K562 (cell line): ENCODE measurements at regions not wholly inside any gene's neighbourhood (a gene's known extent, or its start where the extent isn't known, plus 50 kb on each side); places are given as distances from the start of the nearest gene placed in this dataset.

ENCODE experiments used
- ATAC-seq: fragments of 200-7000 bp; cut with Tn5 transposase; 3 replicates; pipeline ENCODE4 v1.9.1; 2020; ENCODE audit warnings: moderate library complexity
- BruUV-seq: library from RNA; stranded (reverse); fragments of 400-500 nt; replicated peaks from 2 replicates; lab custom pipeline; 2021; lab: Mats Ljungman, UMichigan
- CTCF ChIA-PET: fragments of 300-600 bp; formaldehyde crosslinking; extraction: SDS; loops from one replicate; lab custom pipeline; 2021; ENCODE audit warnings: low intra/inter-chr PET ratio; lab: Yijun Ruan, JAX
- POLR2A ChIA-PET: fragments of 300-600, 350-650 bp; sonication (Branson Sonifier 250); formaldehyde crosslinking; extraction: SDS; loops from one replicate; lab custom pipeline; 2021; ENCODE audit warnings: antibody characterized with exemption, inconsistent platforms; lab: Yijun Ruan, JAX
- DNase-seq, 4 experiments: peaks; one replicate each; pipeline versions ENCODE4 v3.0.0 to v3.0.0-alpha.2; 2011 to 2018; ENCODE audit warnings: low spot score in 3 of 4, mixed read lengths in 3 of 4; ENCODE audit errors: extremely low read depth in 1 of 4
- FAIRE-seq: peaks from 2 replicates; lab custom pipeline; 2011; peaks lifted over from hg19 to GRCh38; lab: Jason Lieb, UNC
- H2AFZ ChIP-seq: 2 replicates; pipeline ENCODE4 v1.6.0; 2011; ENCODE audit warnings: low read depth, low read length, control low read depth, inconsistent platforms
- H3K27ac ChIP-seq: fragments of 200-600 bp; 3 replicates; pipeline ENCODE4 v1.8.0; 2011; ENCODE audit warnings: low read depth, mild to moderate bottlenecking, control low read depth, inconsistent platforms, low read length, moderate library complexity, mixed read lengths; ENCODE audit errors: extremely low read depth
- H3K27me3 ChIP-seq, 2 experiments: fragments of 300-600 bp in 1 of 2; 2 replicates in 1 of 2; 3 replicates in 1 of 2; pipeline versions ENCODE4 v1.6.0 to v1.8.0; 2011; ENCODE audit warnings: inconsistent platforms in 2 of 2, low read length in 2 of 2, mild to moderate bottlenecking in 1 of 2, mixed read lengths in 1 of 2, moderate library complexity in 1 of 2; ENCODE audit not compliant: control insufficient read depth in 2 of 2, insufficient read depth in 2 of 2
- H3K36me3 ChIP-seq: fragments of 300-600 bp; 3 replicates; pipeline ENCODE4 v1.8.0; 2011; ENCODE audit warnings: mild to moderate bottlenecking, low read length, inconsistent platforms; ENCODE audit not compliant: control insufficient read depth, insufficient read depth
- H3K4me1 ChIP-seq, 2 experiments: fragments of 200-600 bp in 1 of 2; replicated peaks in 1 of 2; 2 replicates in 1 of 2; 3 replicates in 1 of 2; pipeline versions ENCODE4 v1.5.1 to v1.8.0; 2011; ENCODE audit warnings: inconsistent platforms in 2 of 2, low read length in 2 of 2, mild to moderate bottlenecking in 1 of 2, mixed read lengths in 1 of 2, moderate library complexity in 1 of 2; ENCODE audit not compliant: control insufficient read depth in 2 of 2, insufficient read depth in 2 of 2
- H3K4me2 ChIP-seq: 2 replicates; pipeline ENCODE4 v1.6.1; 2011; ENCODE audit warnings: low read length, control low read depth, inconsistent platforms, mixed read lengths; ENCODE audit not compliant: insufficient read depth
- H3K4me3 ChIP-seq: fragments of 200-600 bp; sonication (generic), shearing (Covaris generic); 2 replicates; pipeline ENCODE4 v1.5.1; 2016; ENCODE audit warnings: control low read depth, inconsistent platforms
- H3K79me2 ChIP-seq: fragments of 200-600 bp; 3 replicates; pipeline ENCODE4 v1.8.0; 2011; ENCODE audit warnings: low read length, inconsistent platforms; ENCODE audit not compliant: control insufficient read depth, insufficient read depth
- H3K9ac ChIP-seq, 2 experiments: 2 replicates each; pipeline versions ENCODE4 v1.6.0 to v1.6.1; 2011; ENCODE audit warnings: low read depth in 2 of 2, low read length in 2 of 2, control low read depth in 1 of 2, inconsistent platforms in 1 of 2, mild to moderate bottlenecking in 1 of 2, mixed read lengths in 1 of 2; ENCODE audit not compliant: insufficient read depth in 1 of 2
- H3K9me1 ChIP-seq: one replicate; pipeline ENCODE4 v1.6.0; 2011; ENCODE audit warnings: inconsistent platforms, mild to moderate bottlenecking, low read length, moderate library complexity; ENCODE audit not compliant: control insufficient read depth, insufficient read depth
- H3K9me3 ChIP-seq: replicated peaks from 2 replicates; pipeline ENCODE4 v1.5.1; 2011; ENCODE audit warnings: low read depth, low read length, inconsistent platforms; ENCODE audit not compliant: control insufficient read depth, insufficient read depth
- H4K20me1 ChIP-seq: replicated peaks from 2 replicates; pipeline ENCODE4 v1.6.1; 2011; ENCODE audit warnings: low read length, inconsistent platforms, mixed read lengths; ENCODE audit not compliant: control insufficient read depth, insufficient read depth
- CHAMP1 ChIP-seq: fragments of 450-650 bp; IDR thresholded peaks from 2 replicates; pipeline ENCODE4 v1.6.1; 2016; ENCODE audit warnings: mild to moderate bottlenecking
- CXXC5 ChIP-seq: fragments of 250-450 bp; sonication (Bioruptor Pico); IDR thresholded peaks from 2 replicates; pipeline ENCODE4 v1.8.0; 2022; ENCODE audit warnings: inconsistent platforms, mild to moderate bottlenecking, moderate library complexity
- GTF2F1 ChIP-seq: IDR thresholded peaks from 2 replicates; pipeline ENCODE4 v1.6.1; 2011; ENCODE audit warnings: low read depth, low read length, improper control_type of control experiment
- HNRNPH1 ChIP-seq: fragments of 200-400 bp; formaldehyde crosslinking; optimal IDR thresholded peaks from 2 replicates; pipeline ENCODE3; 2017; ENCODE audit warnings: low read depth, mild to moderate bottlenecking, low read length, moderate library complexity
- MIER1 ChIP-seq: fragments of 450-650 bp; IDR thresholded peaks from 2 replicates; pipeline ENCODE4 v1.6.1; 2016; ENCODE audit warnings: antibody characterized with exemption, mild to moderate bottlenecking, low read depth
- PHB2 ChIP-seq: fragments of 450-650 bp; IDR thresholded peaks from 2 replicates; pipeline ENCODE4 v1.6.1; 2017; ENCODE audit warnings: low read depth
- SIX5 ChIP-seq, 2 experiments: IDR thresholded peaks; 2 replicates each; pipeline ENCODE4 v1.6.1; 2011; ENCODE audit warnings: low read length in 2 of 2, borderline replicate concordance in 1 of 2, low read depth in 1 of 2, mild to moderate bottlenecking in 1 of 2, moderate library complexity in 1 of 2; ENCODE audit not compliant: insufficient read depth in 1 of 2
- SPI1 ChIP-seq: IDR thresholded peaks from 2 replicates; pipeline ENCODE4 v1.6.1; 2011; ENCODE audit warnings: low read depth, low read length, control low read depth, borderline replicate concordance
- STAT6 ChIP-seq: sonication (generic); formaldehyde crosslinking; IDR thresholded peaks from 2 replicates; pipeline ENCODE4 v1.8.1; 2023; ENCODE audit warnings: mild to moderate bottlenecking, missing genetic modification reagents
- ZNF197 ChIP-seq: fragments of 200-800 bp; sonication (Bioruptor generic); IDR thresholded peaks from 2 replicates; pipeline ENCODE4 v1.6.1; 2016; ENCODE audit warnings: low read depth, missing genetic modification characterization, missing compliant biosample characterization
- ZNF316 ChIP-seq: fragments of 450-650 bp; IDR thresholded peaks from 2 replicates; pipeline ENCODE4 v1.6.1; 2016
- ZNF384 ChIP-seq: IDR thresholded peaks from 2 replicates; pipeline ENCODE4 v1.6.1; 2012; ENCODE audit warnings: low read depth, low read length, improper control_type of control experiment
- ZNF445 ChIP-seq: fragments of 250-450 bp; sonication (Bioruptor Pico); IDR thresholded peaks from 2 replicates; pipeline ENCODE4 v1.4.0; 2020; ENCODE audit warnings: low read depth, mild to moderate bottlenecking, moderate library complexity
- ZNF778 ChIP-seq: fragments of 450-650 bp; formaldehyde crosslinking; IDR thresholded peaks from 2 replicates; pipeline ENCODE4 v1.4.0; 2020; ENCODE audit warnings: mild to moderate bottlenecking, moderate library complexity
- WGBS: fragments of 100-300 bp; shearing (Covaris generic); methylation state at CpG from one replicate; pipeline ENCODE4 v1.1.6; 2016; ENCODE audit warnings: low coverage, mixed read lengths; ENCODE audit not compliant: insufficient coverage; ENCODE audit errors: missing lambda C conversion rate; 5-methylcytosine and 5-hydroxymethylcytosine counted together
- in situ Hi-C: fragments of 300-500 bp; cut with MboI; formaldehyde crosslinking; loops from 4 replicates; pipeline ENCODE4 v1.15.0; 2018; ENCODE audit warnings: inconsistent platforms, mixed read lengths
- intact Hi-C: fragments of 100-400 bp; cut with micrococcal nuclease; formaldehyde crosslinking; loops from 2 replicates; pipeline ENCODE4 v1.14.2; 2022

- H3K27me3 ChIP-seq = no peaks in the 10 kb centered on the region
- ChIA-PET CTCF (no interaction called here), POLR2A (no interaction called here)
- WGBS = no CpG with 5 or more reads among the region's 2 CpGs
- no peak overlapping the region for H3K4me2 ChIP-seq
- ATAC-seq = no peak
- no peaks in the 10 kb centered on the region for H3K4me1 ChIP-seq
- no peak overlapping the region for H3K4me3 ChIP-seq
- in situ Hi-C loops (no loop called here), intact Hi-C loops (no loop called here)
- H2AFZ ChIP-seq = no peak overlapping the region
- no peak for TF ChIP-seq SIX5 (IDR thresholded peaks at IDR 0.05; ENCODE audit: borderline replicate concordance in 1 of 2, insufficient read depth in 1 of 2, low read depth in 1 of 2, low read length in 2 of 2)
- no peak for TF ChIP-seq ZNF384
- no peak for TF ChIP-seq GTF2F1
- no peak for TF ChIP-seq ZNF197 (CRISPR knock-in tag)
- TF ChIP-seq ZNF316 = no peak
- H3K79me2 ChIP-seq = no peaks in the 10 kb centered on the region
- no TSS peak for BruUV-seq
- H3K9me3 ChIP-seq = no peaks in the 10 kb centered on the region
- H4K20me1 ChIP-seq = no peaks in the 10 kb centered on the region
- no peak overlapping the region for H3K27ac ChIP-seq
- no peak overlapping the region for H3K9ac ChIP-seq
- no peaks in the 10 kb centered on the region for H3K9me1 ChIP-seq
- no peaks in the 10 kb centered on the region for H3K36me3 ChIP-seq
- no peak for DNase-seq
- FAIRE-seq = no peak
These were observed 140.2 kb upstream of the CCDC196 start for GRCh38 chr14:66345986-66346385.

- Histone ChIP-seq H3K27me3 (no peaks in the 10 kb centered on the region), H3K9me1 (no peaks in the 10 kb centered on the region), H3K9me3 (no peaks in the 10 kb centered on the region), H3K4me2 (no peak overlapping the region), H3K9ac (no peak overlapping the region), H3K79me2 (no peaks in the 10 kb centered on the region), H3K4me1 (no peaks in the 10 kb centered on the region), H3K4me3 (no peak overlapping the region), H4K20me1 (no peaks in the 10 kb centered on the region), H3K36me3 (no peaks in the 10 kb centered on the region), H3K27ac (no peak overlapping the region), H2AFZ (no peak overlapping the region)
- FAIRE-seq (no peak), ATAC-seq (no peak), DNase-seq (no peak)
- no TSS peak for BruUV-seq
- WGBS = 0% methylated on average over 1 of the region's 1 CpG
- intact Hi-C loops (no loop called here), in situ Hi-C loops (loop anchor here (25.0 kb wide), 1 partner anchor 761 kb away; no protein-coding TSS in a partner anchor)
- ChIA-PET POLR2A (no interaction called here), CTCF (no interaction called here)
- TF ChIP-seq MIER1 (no peak), CHAMP1 (no peak), HNRNPH1 (no peak), PHB2 (no peak), CXXC5 (CRISPR knock-in tag) (no peak), SPI1 (no peak), ZNF778 (CRISPR knock-in tag) (no peak), ZNF445 (no peak), STAT6 (CRISPR knock-in tag) (no peak)
These were observed 134.9 kb upstream of the CCDC196 start for GRCh38 chr14:66351310-66351709.
